H54 (cell line): ENCODE measurements at regions not wholly inside any gene's neighbourhood (a gene's known extent, or its start where the extent isn't known, plus 50 kb on each side); places are given as distances from the start of the nearest gene placed in this dataset.

Experiments
- DNase-seq: peaks from one replicate; pipeline ENCODE4 v3.0.0; 2011; ENCODE audit warnings: low spot score, mixed read lengths; ENCODE audit not compliant: insufficient read length
- FAIRE-seq: peaks from 3 replicates; lab custom pipeline; 2011; peaks lifted over from hg19 to GRCh38; lab: Jason Lieb, UNC
- POLR2A ChIP-seq: IDR thresholded peaks from 2 replicates; pipeline ENCODE4 v1.6.1; 2011; ENCODE audit warnings: low read depth, mild to moderate bottlenecking, low read length

- no peak for DNase-seq
- no peak for TF ChIP-seq POLR2A
- FAIRE-seq = no peak
Measured at GRCh38 chr5:4185127-4185526, 589.5 kb downstream of the IRX1 start.

- DNase-seq = no peak
- TF ChIP-seq POLR2A = no peak
- FAIRE-seq = no peak
Measured at GRCh38 chr5:4188704-4189103, 593.1 kb downstream of the IRX1 start.

GRCh38 chr5:4189317-4189716 lies 593.7 kb downstream of the IRX1 start:
- TF ChIP-seq POLR2A = no peak
- DNase-seq (no peak), FAIRE-seq (no peak)

- DNase-seq = no peak
- TF ChIP-seq POLR2A = no peak
- FAIRE-seq = no peak
Measured at GRCh38 chr5:4191041-4191440, 595.4 kb downstream of the IRX1 start.

GRCh38 chr5:4191703-4192102 lies 596.1 kb downstream of the IRX1 start:
- FAIRE-seq (no peak), DNase-seq (no peak)
- no peak for TF ChIP-seq POLR2A

- TF ChIP-seq POLR2A = no peak
- FAIRE-seq = no peak
- DNase-seq = no peak
Measured at GRCh38 chr5:4192111-4192510, 596.5 kb downstream of the IRX1 start.

- DNase-seq (no peak), FAIRE-seq (no peak)
- no peak for TF ChIP-seq POLR2A
Measured at GRCh38 chr5:4196744-4197143, 601.1 kb downstream of the IRX1 start.

- TF ChIP-seq POLR2A = no peak
- DNase-seq (no peak), FAIRE-seq (no peak)
Measured at GRCh38 chr5:4197151-4197550, 601.5 kb downstream of the IRX1 start.

- DNase-seq (no peak), FAIRE-seq (no peak)
- no peak for TF ChIP-seq POLR2A
Measured at GRCh38 chr5:4198461-4198860, 602.8 kb downstream of the IRX1 start.

GRCh38 chr5:4199049-4199841 lies 603.6 kb downstream of the IRX1 start:
- no peak for TF ChIP-seq POLR2A
- DNase-seq (no peak), FAIRE-seq (no peak)

- no peak for TF ChIP-seq POLR2A
- DNase-seq (no peak), FAIRE-seq (no peak)
Measured at GRCh38 chr5:4203146-4203545, 607.5 kb downstream of the IRX1 start.

- no peak for TF ChIP-seq POLR2A
- no peak for FAIRE-seq
Measured at GRCh38 chr5:4204276-4205141, 608.9 kb downstream of the IRX1 start.

GRCh38 chr5:4205398-4205797 lies 609.8 kb downstream of the IRX1 start:
- no peak for FAIRE-seq
- DNase-seq = no peak
- no peak for TF ChIP-seq POLR2A

More at GRCh38 chr5:4204276-4205141, 608.9 kb downstream of the IRX1 start:
- no peak for DNase-seq

GRCh38 chr5:4206127-4206526 lies 610.5 kb downstream of the IRX1 start:
- FAIRE-seq = no peak
- DNase-seq = no peak
- no peak for TF ChIP-seq POLR2A

GRCh38 chr5:4207486-4207885 lies 611.9 kb downstream of the IRX1 start:
- TF ChIP-seq POLR2A = no peak
- FAIRE-seq (no peak), DNase-seq (no peak)
